ENCODE measurements at regions not wholly inside any gene's neighbourhood (a gene's known extent, or its start where the extent isn't known, plus 50 kb on each side); places are given as distances from the start of the nearest gene placed in this dataset.

DNA sequence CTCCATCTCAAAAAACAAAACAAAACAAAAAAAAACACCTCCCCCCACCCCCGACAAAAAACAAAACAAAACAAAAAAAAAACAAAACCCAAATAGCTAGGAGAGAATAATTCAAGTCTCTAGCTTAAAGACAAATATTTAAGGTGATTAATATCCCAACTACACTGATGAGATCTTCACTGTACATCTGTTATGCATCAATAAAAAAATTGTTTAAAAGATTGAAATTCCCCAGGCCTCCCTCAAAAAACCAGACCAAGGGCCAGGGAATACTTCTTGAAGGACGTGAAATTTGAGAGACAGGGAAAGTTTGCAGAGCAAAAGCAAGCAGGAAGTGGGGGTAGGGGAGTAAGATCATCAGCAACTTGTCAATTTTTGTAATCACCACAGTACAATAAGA is 232.6 kb downstream of the REEP3 start (continued):
- TF ChIP-seq, protein P1, sequence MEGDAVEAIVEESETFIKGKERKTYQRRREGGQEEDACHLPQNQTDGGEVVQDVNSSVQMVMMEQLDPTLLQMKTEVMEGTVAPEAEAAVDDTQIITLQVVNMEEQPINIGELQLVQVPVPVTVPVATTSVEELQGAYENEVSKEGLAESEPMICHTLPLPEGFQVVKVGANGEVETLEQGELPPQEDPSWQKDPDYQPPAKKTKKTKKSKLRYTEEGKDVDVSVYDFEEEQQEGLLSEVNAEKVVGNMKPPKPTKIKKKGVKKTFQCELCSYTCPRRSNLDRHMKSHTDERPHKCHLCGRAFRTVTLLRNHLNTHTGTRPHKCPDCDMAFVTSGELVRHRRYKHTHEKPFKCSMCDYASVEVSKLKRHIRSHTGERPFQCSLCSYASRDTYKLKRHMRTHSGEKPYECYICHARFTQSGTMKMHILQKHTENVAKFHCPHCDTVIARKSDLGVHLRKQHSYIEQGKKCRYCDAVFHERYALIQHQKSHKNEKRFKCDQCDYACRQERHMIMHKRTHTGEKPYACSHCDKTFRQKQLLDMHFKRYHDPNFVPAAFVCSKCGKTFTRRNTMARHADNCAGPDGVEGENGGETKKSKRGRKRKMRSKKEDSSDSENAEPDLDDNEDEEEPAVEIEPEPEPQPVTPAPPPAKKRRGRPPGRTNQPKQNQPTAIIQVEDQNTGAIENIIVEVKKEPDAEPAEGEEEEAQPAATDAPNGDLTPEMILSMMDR (conservative IDR thresholded peaks at IDR 0.05; ENCODE audit: low read depth in 2 of 2): no peak
- TF ChIP-seq EZH2 (IDR thresholded peaks at IDR 0.05; ENCODE audit: low read depth, unreplicated experiment) (no peak), NANOG (IDR thresholded peaks at IDR 0.05; ENCODE audit: borderline replicate concordance) (no peak)

DNA sequence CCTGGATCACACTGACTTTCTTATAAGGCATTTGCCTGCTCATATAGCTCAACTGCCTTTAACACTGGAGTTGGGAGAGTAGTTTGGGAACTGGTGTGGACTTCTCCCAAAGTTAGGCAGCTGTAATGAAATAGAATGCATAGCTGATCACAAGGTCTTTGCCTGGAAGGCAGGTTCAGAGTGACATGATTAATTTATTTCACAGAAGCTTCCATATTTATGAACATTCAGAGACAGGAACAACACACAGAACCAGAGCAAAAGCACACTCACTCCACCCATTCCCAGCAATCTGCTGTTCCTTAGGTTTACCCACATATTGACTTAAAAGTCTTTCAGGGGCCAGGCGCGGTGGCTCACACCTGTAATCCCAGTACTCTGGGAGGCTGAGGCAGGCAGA is 234.2 kb downstream of the REEP3 start:
- no peak overlapping the region for H3K27ac Mint-ChIP-seq
- TF ChIP-seq STAT1 (IDR thresholded peaks at IDR 0.05; ENCODE audit: unreplicated experiment) (no peak), NANOG (IDR thresholded peaks at IDR 0.05; ENCODE audit: borderline replicate concordance) (no peak), ZNF462 (CRISPR knock-in tag; IDR thresholded peaks at IDR 0.05) (no peak), POLR2AphosphoS5 (IDR thresholded peaks at IDR 0.05; ENCODE audit: low read depth) (no peak), EZH2 (IDR thresholded peaks at IDR 0.05; ENCODE audit: low read depth, unreplicated experiment) (no peak), CREB1 (CRISPR knock-in tag; IDR thresholded peaks at IDR 0.05; ENCODE audit: low read depth) (no peak), ZNF114 (CRISPR knock-in tag; IDR thresholded peaks at IDR 0.05) (no peak), JUNB (IDR thresholded peaks at IDR 0.05; ENCODE audit: unreplicated experiment) (no peak), EZH2phosphoT487 (IDR thresholded peaks at IDR 0.05; ENCODE audit: unreplicated experiment) (no peak)
- TF ChIP-seq, protein P2, sequence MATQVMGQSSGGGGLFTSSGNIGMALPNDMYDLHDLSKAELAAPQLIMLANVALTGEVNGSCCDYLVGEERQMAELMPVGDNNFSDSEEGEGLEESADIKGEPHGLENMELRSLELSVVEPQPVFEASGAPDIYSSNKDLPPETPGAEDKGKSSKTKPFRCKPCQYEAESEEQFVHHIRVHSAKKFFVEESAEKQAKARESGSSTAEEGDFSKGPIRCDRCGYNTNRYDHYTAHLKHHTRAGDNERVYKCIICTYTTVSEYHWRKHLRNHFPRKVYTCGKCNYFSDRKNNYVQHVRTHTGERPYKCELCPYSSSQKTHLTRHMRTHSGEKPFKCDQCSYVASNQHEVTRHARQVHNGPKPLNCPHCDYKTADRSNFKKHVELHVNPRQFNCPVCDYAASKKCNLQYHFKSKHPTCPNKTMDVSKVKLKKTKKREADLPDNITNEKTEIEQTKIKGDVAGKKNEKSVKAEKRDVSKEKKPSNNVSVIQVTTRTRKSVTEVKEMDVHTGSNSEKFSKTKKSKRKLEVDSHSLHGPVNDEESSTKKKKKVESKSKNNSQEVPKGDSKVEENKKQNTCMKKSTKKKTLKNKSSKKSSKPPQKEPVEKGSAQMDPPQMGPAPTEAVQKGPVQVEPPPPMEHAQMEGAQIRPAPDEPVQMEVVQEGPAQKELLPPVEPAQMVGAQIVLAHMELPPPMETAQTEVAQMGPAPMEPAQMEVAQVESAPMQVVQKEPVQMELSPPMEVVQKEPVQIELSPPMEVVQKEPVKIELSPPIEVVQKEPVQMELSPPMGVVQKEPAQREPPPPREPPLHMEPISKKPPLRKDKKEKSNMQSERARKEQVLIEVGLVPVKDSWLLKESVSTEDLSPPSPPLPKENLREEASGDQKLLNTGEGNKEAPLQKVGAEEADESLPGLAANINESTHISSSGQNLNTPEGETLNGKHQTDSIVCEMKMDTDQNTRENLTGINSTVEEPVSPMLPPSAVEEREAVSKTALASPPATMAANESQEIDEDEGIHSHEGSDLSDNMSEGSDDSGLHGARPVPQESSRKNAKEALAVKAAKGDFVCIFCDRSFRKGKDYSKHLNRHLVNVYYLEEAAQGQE (IDR thresholded peaks at IDR 0.05; ENCODE audit: unreplicated experiment): no peak
- TF ChIP-seq, protein P1 (conservative IDR thresholded peaks at IDR 0.05; ENCODE audit: low read depth in 2 of 2): no peak

More for the DNA sequence above, 234.2 kb downstream of the REEP3 start:
- ATAC-seq (no peak), DNase-seq (ENCODE audit: low spot score) (no peak)
- Mint-ChIP-seq H3K36me3 (ENCODE audit: low read depth) (no peaks in the 10 kb centered on the region), H3K27me3 (ENCODE audit: insufficient read depth, low read depth, poor library complexity) (peaks cover 4% of the 10 kb centered on the region), H3K4me3 (no peak overlapping the region), H3K9me3 (no peaks in the 10 kb centered on the region), H3K4me1 (peaks cover 8% of the 10 kb centered on the region)
- Histone ChIP-seq H3K27ac (ENCODE audit: low read depth) (no peak overlapping the region), H3K4me3 (no peak overlapping the region), H2AFZ (peak overlapping the region; percentile 45; the same call in 1 of the 2 replicates), H3K79me2 (replicated peaks; ENCODE audit: insufficient read depth) (no peaks in the 10 kb centered on the region), H3K4me1 (ENCODE audit: insufficient read depth) (0 out of 2 replicates have a peak, but pooled peaks cover 3% of the 10 kb centered on the region), H3K9me2 (ENCODE audit: insufficient read depth) (no peaks in the 10 kb centered on the region), H3K4me2 (no peak overlapping the region), H3F3A (replicated peaks; ENCODE audit: low read depth) (no peaks in the 10 kb centered on the region), H3K27me3 (ENCODE audit: insufficient read depth) (no peaks in the 10 kb centered on the region), H3K36me3 (ENCODE audit: insufficient read depth) (no peaks in the 10 kb centered on the region), H4K20me1 (replicated peaks; ENCODE audit: insufficient read depth) (no peaks in the 10 kb centered on the region)
